ENCODE measurements at regions not wholly inside any gene's neighbourhood (a gene's known extent, or its start where the extent isn't known, plus 50 kb on each side); places are given as distances from the start of the nearest gene placed in this dataset.
"Not testable (repeated sequence)": the region's sequence is repeated elsewhere in the genome, so short reads cannot be mapped to it uniquely, and the experiment has no call there.

GRCh38 chr9:73441890-73442818 is 290.5 kb downstream of the ANXA1 start:
- ATAC-seq (no peak), DNase-seq (no peak), FAIRE-seq (no peak)
- no peaks in the 10 kb centered on the region for H3K9me3 ChIP-seq
- no peaks in the 10 kb centered on the region for H3K4me1 ChIP-seq
- intact Hi-C loops (cut with DNase I): no loop called here
- H3K4me3 ChIP-seq: no peak overlapping the region
- H3K36me3 ChIP-seq: no peaks in the 10 kb centered on the region
- no peak for TF ChIP-seq CTCF (IDR thresholded peaks at IDR 0.05)
- no peaks in the 10 kb centered on the region for H3K27me3 ChIP-seq
- WGBS, 2 donors: 40 to 49% methylated on average over 5 of the region's 5 CpGs
- H3K27ac ChIP-seq: no peak overlapping the region

DNA sequence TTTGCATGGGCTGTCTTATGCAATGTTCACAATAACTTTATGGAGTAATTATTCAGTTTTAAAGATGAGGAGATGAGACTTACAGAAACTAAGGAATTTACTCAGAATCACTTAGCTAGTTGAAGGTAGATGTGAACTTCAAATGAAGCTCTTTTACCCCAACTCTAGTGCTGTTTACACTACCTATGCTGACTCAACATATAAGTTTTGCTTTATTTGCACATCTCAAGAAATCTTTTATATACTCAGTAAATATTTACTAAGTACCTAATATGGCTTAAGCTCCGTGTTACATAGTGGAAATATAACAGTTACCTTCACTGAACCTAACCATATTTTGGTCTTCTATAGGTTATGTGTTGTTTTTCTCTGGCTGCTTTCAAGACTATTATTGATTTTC is 293.2 kb downstream of the ANXA1 start:
- ATAC-seq (no peak), FAIRE-seq (no peak), DNase-seq (no peak)
- H3K27me3 ChIP-seq: no peaks in the 10 kb centered on the region
- WGBS, 2 donors: 5 to 15% methylated on average over 1 of the region's 1 CpG
- no peak overlapping the region for H3K27ac ChIP-seq
- intact Hi-C loops (cut with DNase I): no loop called here
- no peak overlapping the region for H3K4me3 ChIP-seq
- no peaks in the 10 kb centered on the region for H3K4me1 ChIP-seq
- no peaks in the 10 kb centered on the region for H3K9me3 ChIP-seq
- TF ChIP-seq CTCF (IDR thresholded peaks at IDR 0.05): no peak
- no peaks in the 10 kb centered on the region for H3K36me3 ChIP-seq

DNA sequence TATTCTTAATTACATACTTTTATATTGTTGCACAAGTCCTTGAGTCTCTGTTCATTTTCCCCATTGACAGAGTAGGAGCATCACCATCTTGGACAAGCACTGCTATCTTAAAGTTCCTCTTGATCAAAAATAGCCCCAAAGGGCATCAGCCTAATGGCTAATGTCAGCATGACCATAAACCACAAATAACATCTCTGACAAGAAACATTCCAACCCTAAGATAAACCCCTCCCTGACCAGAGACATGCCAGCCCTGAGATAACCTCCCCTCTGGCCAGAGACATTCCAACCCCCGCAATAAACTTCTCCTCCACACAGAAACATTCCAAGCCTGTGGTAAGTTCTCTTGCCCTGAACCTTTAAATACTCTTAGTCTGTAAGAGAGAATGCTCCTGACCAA is 293.7 kb downstream of the ANXA1 start:
- H3K27me3 ChIP-seq; H3K4me3 ChIP-seq; H3K4me1 ChIP-seq; ATAC-seq; DNase-seq; H3K27ac ChIP-seq; H3K36me3 ChIP-seq; H3K9me3 ChIP-seq; intact Hi-C loops (cut with DNase I); FAIRE-seq: not testable (repeated sequence)
- WGBS, 2 donors: 4 to 20% methylated on average over 1 of the region's 1 CpG

DNA sequence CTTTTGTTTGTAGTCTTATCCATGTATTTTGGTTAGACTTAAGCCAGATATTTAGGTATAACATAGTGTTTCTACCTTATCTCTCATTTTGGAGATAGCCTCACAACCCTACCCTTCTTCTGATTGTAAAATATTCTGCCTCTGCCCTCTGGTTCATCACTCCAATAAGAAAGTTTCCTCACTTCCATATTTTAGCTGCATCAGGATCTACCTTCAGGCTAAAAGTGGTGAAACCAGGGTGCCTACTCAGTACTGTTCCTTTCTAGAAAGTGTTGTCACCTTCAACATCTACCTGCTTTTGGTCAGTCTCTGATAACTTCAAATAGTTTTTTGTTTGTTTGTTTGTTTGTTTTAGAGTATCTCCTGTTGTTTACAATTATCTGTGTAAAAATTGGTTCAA is 294.6 kb downstream of the ANXA1 start:
- Histone ChIP-seq H3K27ac (no peak overlapping the region), H3K36me3 (no peaks in the 10 kb centered on the region), H3K4me3 (no peak overlapping the region), H3K27me3 (no peaks in the 10 kb centered on the region), H3K9me3 (no peaks in the 10 kb centered on the region), H3K4me1 (no peaks in the 10 kb centered on the region)
- no peak for ATAC-seq
- no peak for FAIRE-seq
- intact Hi-C loops (cut with DNase I): no loop called here
- no peak for TF ChIP-seq CTCF (IDR thresholded peaks at IDR 0.05)
- no peak for DNase-seq

DNA sequence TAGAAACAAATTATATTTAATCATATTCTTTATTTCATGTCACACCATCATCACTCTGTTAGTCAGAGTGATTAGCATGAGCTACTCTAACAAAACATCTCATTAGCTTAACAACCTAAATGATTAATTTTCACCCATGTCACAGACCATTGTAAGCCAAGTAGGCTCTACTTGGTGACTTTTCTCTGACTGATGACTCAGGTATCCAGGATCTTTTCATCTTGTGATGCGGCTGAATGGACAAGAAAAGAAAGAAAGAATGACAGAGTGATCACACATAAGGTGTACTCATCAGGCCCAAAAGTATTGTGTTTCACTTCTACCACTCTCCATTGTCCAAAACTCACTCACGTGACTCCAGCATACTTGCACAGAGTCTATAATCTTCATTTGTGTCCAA is 299.3 kb downstream of the ANXA1 start:
- intact Hi-C loops (cut with DNase I): no loop called here
- ATAC-seq (no peak), DNase-seq (no peak), FAIRE-seq (no peak)
- Histone ChIP-seq H3K27me3 (no peaks in the 10 kb centered on the region), H3K27ac (no peak overlapping the region), H3K4me1 (no peaks in the 10 kb centered on the region), H3K9me3 (no peaks in the 10 kb centered on the region), H3K4me3 (no peak overlapping the region), H3K36me3 (no peaks in the 10 kb centered on the region)
- TF ChIP-seq CTCF (IDR thresholded peaks at IDR 0.05): no peak
- 56 to 74% methylated on average over 2 of the region's 2 CpGs for WGBS, 2 donors
